Ovary (tissue), 3 donors: ENCODE measurements at regions not wholly inside any gene's neighbourhood (a gene's known extent, or its start where the extent isn't known, plus 50 kb on each side); places are given as distances from the start of the nearest gene placed in this dataset.

ENCODE experiments used
- CTCF ChIP-seq, 3 donors: fragments of 450-650 bp in 2 of 3; fragments of 200-600 bp in 1 of 3; IDR thresholded peaks; one replicate each; pipeline versions ENCODE4 v1.5.1 to v1.8.0; 2016 to 2022; ENCODE audit warnings: antibody characterized with exemption in 3 of 3, mild to moderate bottlenecking in 1 of 3
- EP300 ChIP-seq: sonication (generic); formaldehyde crosslinking; IDR thresholded peaks from one replicate; pipeline ENCODE4 v1.6.1; 2017; ENCODE audit warnings: antibody characterized with exemption
- donor health status: DM: no; HTN: no; CAD: no.

- TF ChIP-seq CTCF (IDR thresholded peaks at IDR 0.05) (no peak), EP300 (no peak)
Measured at GRCh38 chr12:116459011-116459875, 99.9 kb upstream of the MAP1LC3B2 start.
